ENCODE measurements at regions not wholly inside any gene's neighbourhood (a gene's known extent, or its start where the extent isn't known, plus 50 kb on each side); places are given as distances from the start of the nearest gene placed in this dataset.

DNA sequence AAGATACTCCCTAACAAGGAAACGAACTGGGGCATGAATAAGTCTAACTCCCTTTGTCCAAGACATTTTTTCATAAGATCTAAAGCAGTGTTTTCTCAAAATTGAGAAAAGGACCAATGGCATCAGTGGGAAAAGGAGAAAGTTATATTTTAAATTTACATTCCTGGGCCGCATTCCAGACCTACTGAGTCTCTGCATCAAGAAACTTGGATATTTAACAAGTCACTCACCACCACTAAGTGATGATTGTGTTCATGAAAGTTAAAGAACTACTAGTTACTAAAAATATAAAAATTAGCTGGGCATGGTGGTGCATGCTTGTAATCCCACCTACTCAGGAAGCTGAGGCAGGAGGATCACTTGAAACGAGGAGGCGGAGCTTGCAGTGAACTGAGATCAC lies 149.6 kb upstream of the MEOX2 start:
- no peaks in the 10 kb centered on the region for H3K27me3 ChIP-seq (ENCODE audit: control insufficient read depth in 2 of 2, insufficient read depth in 2 of 2, low read length in 2 of 2)
- no peak overlapping the region for H3K9ac ChIP-seq (ENCODE audit: low read depth in 1 of 2, low read length in 2 of 2)
- no peak overlapping the region for H3K4me3 ChIP-seq (ENCODE audit: low read length in 2 of 2)
- no peaks in the 10 kb centered on the region for H3K4me1 ChIP-seq (ENCODE audit: control insufficient read depth in 2 of 2, insufficient read depth in 2 of 2, low read length in 2 of 2)
- H3K36me3 ChIP-seq (ENCODE audit: control insufficient read depth in 2 of 2, insufficient read depth in 2 of 2, low read length in 2 of 2), result no peaks in the 10 kb centered on the region
- no peaks in the 10 kb centered on the region for H3K9me3 ChIP-seq (ENCODE audit: control insufficient read depth in 2 of 2, low read length in 2 of 2)
- H3K27ac ChIP-seq (ENCODE audit: low read depth in 2 of 2, low read length in 2 of 2), result no peak overlapping the region

DNA sequence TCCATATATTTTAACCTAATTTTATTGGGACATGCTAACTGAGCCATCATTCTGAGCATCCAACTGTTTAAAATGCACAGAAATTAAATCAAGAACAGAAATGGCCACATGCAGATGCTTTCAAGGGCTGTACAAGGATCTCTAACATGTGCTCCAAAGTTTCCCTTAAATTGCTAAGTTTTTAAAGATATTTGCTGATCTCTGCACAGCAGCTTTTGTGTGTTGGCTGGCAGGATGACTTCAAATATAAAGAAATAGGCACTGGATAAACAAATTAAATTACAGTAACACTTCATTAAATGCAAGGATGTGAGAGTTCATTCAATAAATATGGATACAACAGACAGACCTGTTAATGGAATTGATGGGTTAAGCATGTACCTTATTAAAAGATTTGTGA lies 148.0 kb upstream of the MEOX2 start:
- H3K4me1 ChIP-seq (ENCODE audit: control insufficient read depth in 2 of 2, insufficient read depth in 2 of 2, low read length in 2 of 2), result no peaks in the 10 kb centered on the region
- no peaks in the 10 kb centered on the region for H3K27me3 ChIP-seq (ENCODE audit: control insufficient read depth in 2 of 2, insufficient read depth in 2 of 2, low read length in 2 of 2)
- H3K4me3 ChIP-seq (ENCODE audit: low read length in 2 of 2), result no peak overlapping the region
- no peak overlapping the region for H3K27ac ChIP-seq (ENCODE audit: low read depth in 2 of 2, low read length in 2 of 2)
- H3K36me3 ChIP-seq (ENCODE audit: control insufficient read depth in 2 of 2, insufficient read depth in 2 of 2, low read length in 2 of 2), result no peaks in the 10 kb centered on the region
- no peaks in the 10 kb centered on the region for H3K9me3 ChIP-seq (ENCODE audit: control insufficient read depth in 2 of 2, low read length in 2 of 2)
- H3K9ac ChIP-seq (ENCODE audit: low read depth in 1 of 2, low read length in 2 of 2), result no peak overlapping the region

DNA sequence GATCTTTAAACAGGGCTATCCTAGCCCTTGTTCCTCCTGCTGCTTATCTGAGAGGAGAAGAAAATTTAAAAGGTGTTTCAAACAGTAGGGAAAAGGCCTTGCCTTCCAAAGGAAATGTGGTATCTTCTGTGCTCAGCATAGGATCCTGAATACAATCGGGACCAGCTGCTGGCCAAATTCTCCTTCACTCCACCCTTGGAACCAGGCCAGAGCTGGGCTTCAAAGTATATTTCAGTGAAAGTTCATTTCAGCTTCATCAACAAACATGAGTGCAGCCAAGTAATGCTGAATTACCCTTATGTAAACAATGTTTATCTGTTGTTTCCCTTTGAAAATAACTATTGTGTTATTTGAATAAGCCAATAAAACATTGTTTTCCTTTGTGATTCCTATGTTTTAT lies 146.5 kb upstream of the MEOX2 start:
- H3K27me3 ChIP-seq (ENCODE audit: control insufficient read depth in 2 of 2, insufficient read depth in 2 of 2, low read length in 2 of 2), result no peaks in the 10 kb centered on the region
- H3K4me1 ChIP-seq (ENCODE audit: control insufficient read depth in 2 of 2, insufficient read depth in 2 of 2, low read length in 2 of 2), result no peaks in the 10 kb centered on the region
- no peak overlapping the region for H3K27ac ChIP-seq (ENCODE audit: low read depth in 2 of 2, low read length in 2 of 2)
- no peak overlapping the region for H3K9ac ChIP-seq (ENCODE audit: low read depth in 1 of 2, low read length in 2 of 2)
- no peak overlapping the region for H3K4me3 ChIP-seq (ENCODE audit: low read length in 2 of 2)
- H3K36me3 ChIP-seq (ENCODE audit: control insufficient read depth in 2 of 2, insufficient read depth in 2 of 2, low read length in 2 of 2), result no peaks in the 10 kb centered on the region
- no peaks in the 10 kb centered on the region for H3K9me3 ChIP-seq (ENCODE audit: control insufficient read depth in 2 of 2, low read length in 2 of 2)

DNA sequence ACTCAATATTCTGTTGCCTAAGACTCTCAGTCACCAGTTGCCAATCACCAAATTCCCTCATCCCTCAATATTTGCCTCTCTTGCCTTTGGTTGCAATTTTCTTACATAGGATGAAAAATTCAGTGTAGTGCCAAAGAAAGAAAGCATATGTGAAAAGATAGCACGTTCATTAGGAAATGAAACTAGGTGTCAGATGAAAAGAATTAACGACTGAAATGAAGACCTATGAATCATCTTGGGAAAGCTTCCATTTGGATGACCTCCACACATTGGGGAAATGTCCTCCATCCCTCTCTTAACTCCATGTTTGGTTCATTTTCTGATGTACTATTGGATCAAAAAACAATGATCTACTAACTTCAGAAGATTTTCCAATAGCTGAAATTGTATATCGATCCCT lies 145.1 kb upstream of the MEOX2 start:
- no peaks in the 10 kb centered on the region for H3K4me1 ChIP-seq (ENCODE audit: control insufficient read depth in 2 of 2, insufficient read depth in 2 of 2, low read length in 2 of 2)
- H3K4me3 ChIP-seq (ENCODE audit: low read length in 2 of 2), result no peak overlapping the region
- no peak overlapping the region for H3K9ac ChIP-seq (ENCODE audit: low read depth in 1 of 2, low read length in 2 of 2)
- no peaks in the 10 kb centered on the region for H3K27me3 ChIP-seq (ENCODE audit: control insufficient read depth in 2 of 2, insufficient read depth in 2 of 2, low read length in 2 of 2)
- H3K27ac ChIP-seq (ENCODE audit: low read depth in 2 of 2, low read length in 2 of 2), result no peak overlapping the region
- no peaks in the 10 kb centered on the region for H3K36me3 ChIP-seq (ENCODE audit: control insufficient read depth in 2 of 2, insufficient read depth in 2 of 2, low read length in 2 of 2)
- H3K9me3 ChIP-seq (ENCODE audit: control insufficient read depth in 2 of 2, low read length in 2 of 2), result no peaks in the 10 kb centered on the region

DNA sequence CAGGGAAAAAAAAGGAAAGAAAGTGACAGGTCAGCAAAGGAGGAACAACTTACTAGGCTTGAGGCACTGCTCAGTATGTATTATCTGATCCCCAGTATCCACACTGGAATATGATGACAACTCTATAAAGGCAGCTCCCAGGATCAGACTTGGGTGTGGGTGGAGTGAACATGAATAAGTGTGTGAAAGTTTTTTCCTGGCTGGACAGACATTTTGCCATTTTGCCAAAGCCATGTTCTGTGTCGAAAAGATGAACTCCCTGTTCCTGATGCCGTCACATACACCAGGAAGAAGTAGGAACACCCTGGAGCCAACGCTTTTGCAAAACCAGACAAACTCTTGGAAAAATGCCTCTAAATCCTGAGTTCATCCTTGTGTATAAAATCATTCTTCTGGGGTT lies 143.2 kb upstream of the MEOX2 start:
- no peak overlapping the region for H3K27ac ChIP-seq (ENCODE audit: low read depth in 2 of 2, low read length in 2 of 2)
- H3K4me1 ChIP-seq (ENCODE audit: control insufficient read depth in 2 of 2, insufficient read depth in 2 of 2, low read length in 2 of 2), result no peaks in the 10 kb centered on the region
- H3K9ac ChIP-seq (ENCODE audit: low read depth in 1 of 2, low read length in 2 of 2), result no peak overlapping the region
- no peaks in the 10 kb centered on the region for H3K9me3 ChIP-seq (ENCODE audit: control insufficient read depth in 2 of 2, low read length in 2 of 2)
- H3K36me3 ChIP-seq (ENCODE audit: control insufficient read depth in 2 of 2, insufficient read depth in 2 of 2, low read length in 2 of 2), result no peaks in the 10 kb centered on the region
- no peaks in the 10 kb centered on the region for H3K27me3 ChIP-seq (ENCODE audit: control insufficient read depth in 2 of 2, insufficient read depth in 2 of 2, low read length in 2 of 2)
- H3K4me3 ChIP-seq (ENCODE audit: low read length in 2 of 2), result no peak overlapping the region

DNA sequence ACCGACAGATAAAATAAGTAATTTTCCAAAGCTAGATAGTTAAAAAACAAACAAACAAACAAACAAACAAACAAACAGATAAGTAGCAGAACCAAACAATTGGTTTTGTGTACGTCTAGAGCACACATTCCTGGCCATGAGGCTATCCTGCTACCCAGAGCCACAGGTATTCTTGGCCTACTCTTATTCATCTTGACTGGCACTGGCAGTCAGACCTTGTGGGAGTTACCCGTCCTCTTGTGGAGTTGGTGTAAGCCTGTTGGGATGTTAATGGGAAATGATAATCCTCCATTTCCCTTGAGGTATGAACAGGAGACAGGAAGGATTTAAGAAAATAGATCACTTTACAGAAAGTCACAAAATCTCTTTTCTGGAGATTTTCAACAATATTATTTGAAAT lies 142.4 kb upstream of the MEOX2 start:
- H3K9me3 ChIP-seq (ENCODE audit: control insufficient read depth in 2 of 2, low read length in 2 of 2), result no peaks in the 10 kb centered on the region
- H3K27ac ChIP-seq (ENCODE audit: low read depth in 2 of 2, low read length in 2 of 2), result no peak overlapping the region
- no peak overlapping the region for H3K4me3 ChIP-seq (ENCODE audit: low read length in 2 of 2)
- no peaks in the 10 kb centered on the region for H3K27me3 ChIP-seq (ENCODE audit: control insufficient read depth in 2 of 2, insufficient read depth in 2 of 2, low read length in 2 of 2)
- H3K4me1 ChIP-seq (ENCODE audit: control insufficient read depth in 2 of 2, insufficient read depth in 2 of 2, low read length in 2 of 2), result no peaks in the 10 kb centered on the region
- H3K36me3 ChIP-seq (ENCODE audit: control insufficient read depth in 2 of 2, insufficient read depth in 2 of 2, low read length in 2 of 2), result no peaks in the 10 kb centered on the region
- H3K9ac ChIP-seq (ENCODE audit: low read depth in 1 of 2, low read length in 2 of 2), result no peak overlapping the region

DNA sequence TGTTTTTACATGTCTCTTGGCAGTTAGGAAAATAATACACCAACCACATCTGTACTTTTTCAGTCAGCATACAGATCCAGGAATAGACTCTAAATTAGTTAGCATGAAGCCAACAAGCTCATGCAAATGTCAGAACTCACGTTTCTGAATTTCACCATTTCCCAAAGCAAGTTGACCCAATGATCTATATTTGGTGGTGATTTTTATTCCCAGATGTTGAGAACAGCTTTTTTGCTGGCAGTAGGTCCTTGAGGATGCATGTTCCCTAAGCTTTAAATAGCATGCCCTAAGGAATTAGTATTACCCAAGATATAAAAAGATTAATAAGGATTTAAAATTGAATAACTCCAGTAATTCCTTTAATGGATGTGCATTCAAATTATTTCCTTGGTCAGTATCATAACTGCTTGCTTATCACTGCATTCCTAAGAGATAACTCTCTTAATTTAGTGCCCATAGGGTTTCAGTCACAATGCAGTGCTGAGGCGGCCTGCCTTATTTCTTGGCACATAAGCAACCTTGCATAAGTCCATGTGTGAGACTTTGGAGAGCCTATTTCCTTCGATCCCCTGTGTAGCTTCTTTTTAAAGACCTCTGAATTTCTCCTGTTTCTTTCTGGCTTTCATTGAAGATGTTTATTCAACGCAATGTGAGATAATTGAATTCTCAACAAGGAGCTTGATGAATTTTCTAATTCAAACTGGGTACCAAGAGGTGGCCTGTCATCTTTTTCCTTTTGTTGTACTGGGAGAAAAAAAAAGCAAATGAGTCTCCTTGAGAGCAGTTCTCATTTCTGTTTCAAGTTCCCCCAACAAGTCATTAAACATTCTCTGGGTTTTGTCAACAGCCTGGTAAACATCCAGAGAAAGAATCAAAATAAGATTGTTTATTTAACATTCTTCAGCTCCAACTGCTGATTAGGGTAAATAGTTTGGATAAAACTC lies 135.3 kb upstream of the MEOX2 start:
- no peak overlapping the region for H3K4me3 ChIP-seq (ENCODE audit: low read length in 2 of 2)

DNA sequence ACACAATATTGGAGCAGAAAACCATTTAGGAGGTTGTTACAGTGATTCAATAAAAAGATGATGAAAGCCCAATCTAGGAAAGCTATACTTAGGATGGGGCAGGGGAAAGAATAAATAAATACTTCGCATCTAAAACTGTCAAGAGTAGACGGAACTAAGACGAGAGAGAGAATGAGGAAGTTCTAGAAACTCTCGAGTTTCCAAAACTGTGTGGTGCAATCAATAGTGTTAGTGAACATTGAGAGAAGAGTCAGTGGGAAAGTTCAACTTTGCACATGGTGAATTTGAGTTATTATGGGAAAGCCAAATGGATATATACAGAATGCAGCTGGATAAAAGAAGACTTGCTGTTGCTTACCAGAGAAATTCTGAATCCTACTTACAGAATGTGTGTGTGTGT lies 133.8 kb upstream of the MEOX2 start:
- Histone ChIP-seq H3K27ac (ENCODE audit: low read depth in 2 of 2, low read length in 2 of 2) (no peak overlapping the region), H3K4me1 (ENCODE audit: control insufficient read depth in 2 of 2, insufficient read depth in 2 of 2, low read length in 2 of 2) (no peaks in the 10 kb centered on the region), H3K9me3 (ENCODE audit: control insufficient read depth in 2 of 2, low read length in 2 of 2) (no peaks in the 10 kb centered on the region), H3K36me3 (ENCODE audit: control insufficient read depth in 2 of 2, insufficient read depth in 2 of 2, low read length in 2 of 2) (no peaks in the 10 kb centered on the region), H3K9ac (ENCODE audit: low read depth in 1 of 2, low read length in 2 of 2) (no peak overlapping the region), H3K4me3 (ENCODE audit: low read length in 2 of 2) (no peak overlapping the region), H3K27me3 (ENCODE audit: control insufficient read depth in 2 of 2, insufficient read depth in 2 of 2, low read length in 2 of 2) (no peaks in the 10 kb centered on the region)

More for the DNA sequence above, 135.3 kb upstream of the MEOX2 start:
- Histone ChIP-seq H3K9me3 (ENCODE audit: control insufficient read depth in 2 of 2, low read length in 2 of 2) (no peaks in the 10 kb centered on the region), H3K4me1 (ENCODE audit: control insufficient read depth in 2 of 2, insufficient read depth in 2 of 2, low read length in 2 of 2) (no peaks in the 10 kb centered on the region), H3K27me3 (ENCODE audit: control insufficient read depth in 2 of 2, insufficient read depth in 2 of 2, low read length in 2 of 2) (no peaks in the 10 kb centered on the region), H3K36me3 (ENCODE audit: control insufficient read depth in 2 of 2, insufficient read depth in 2 of 2, low read length in 2 of 2) (no peaks in the 10 kb centered on the region), H3K9ac (ENCODE audit: low read depth in 1 of 2, low read length in 2 of 2) (no peak overlapping the region), H3K27ac (ENCODE audit: low read depth in 2 of 2, low read length in 2 of 2) (no peak overlapping the region)

DNA sequence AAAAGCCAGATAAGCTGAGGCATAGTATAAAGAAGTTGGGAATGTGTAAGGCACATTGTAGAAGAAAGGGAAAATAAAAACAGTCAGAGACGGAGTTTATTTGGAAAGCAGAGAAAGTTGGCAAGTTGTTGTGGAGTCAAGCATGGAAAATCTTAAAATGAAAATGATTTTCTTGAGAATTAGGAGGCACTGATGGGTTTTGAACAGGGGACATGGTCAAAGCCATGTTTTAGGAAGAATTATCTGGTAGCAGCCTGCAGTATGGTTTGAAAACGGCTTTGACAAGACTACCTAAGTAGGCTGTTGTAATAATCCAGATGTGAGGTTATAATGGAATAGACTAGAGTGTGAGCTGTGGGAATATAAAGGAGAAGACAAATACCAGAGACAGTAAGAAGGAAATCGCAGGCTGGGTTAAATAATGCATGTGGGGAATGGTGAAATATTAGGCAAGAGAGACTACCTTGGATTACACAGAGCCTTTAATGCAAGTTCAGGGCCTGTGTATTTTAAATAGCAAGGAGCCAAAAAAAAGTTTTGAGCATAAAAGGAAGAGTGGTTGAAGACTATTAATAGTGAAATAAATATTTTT lies 130.4 kb upstream of the MEOX2 start:
- H3K27me3 ChIP-seq (ENCODE audit: control insufficient read depth in 2 of 2, insufficient read depth in 2 of 2, low read length in 2 of 2), result no peaks in the 10 kb centered on the region
- no peaks in the 10 kb centered on the region for H3K9me3 ChIP-seq (ENCODE audit: control insufficient read depth in 2 of 2, low read length in 2 of 2)
- no peak overlapping the region for H3K9ac ChIP-seq (ENCODE audit: low read depth in 1 of 2, low read length in 2 of 2)
- no peak overlapping the region for H3K4me3 ChIP-seq (ENCODE audit: low read length in 2 of 2)
- H3K36me3 ChIP-seq (ENCODE audit: control insufficient read depth in 2 of 2, insufficient read depth in 2 of 2, low read length in 2 of 2), result no peaks in the 10 kb centered on the region
- H3K27ac ChIP-seq (ENCODE audit: low read depth in 2 of 2, low read length in 2 of 2), result no peak overlapping the region
- no peaks in the 10 kb centered on the region for H3K4me1 ChIP-seq (ENCODE audit: control insufficient read depth in 2 of 2, insufficient read depth in 2 of 2, low read length in 2 of 2)

DNA sequence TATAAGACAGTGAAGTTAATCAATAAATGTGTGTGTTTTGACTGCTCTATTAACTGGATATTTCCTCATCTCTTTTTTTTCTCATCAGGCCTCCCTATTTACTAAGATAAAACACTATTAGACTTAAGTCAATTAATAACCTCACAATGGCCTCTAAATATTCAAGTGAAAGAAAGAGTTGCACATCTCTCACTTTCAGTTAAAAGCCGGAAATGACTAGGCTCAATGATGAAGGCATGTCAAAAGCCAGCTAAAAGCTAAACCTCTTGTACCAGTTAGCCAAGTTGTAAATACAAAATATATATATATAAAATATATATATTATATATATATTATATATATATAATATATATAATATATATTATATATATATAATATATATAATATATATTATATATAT lies 127.0 kb upstream of the MEOX2 start:
- Histone ChIP-seq H3K36me3 (ENCODE audit: control insufficient read depth in 2 of 2, insufficient read depth in 2 of 2, low read length in 2 of 2) (no peaks in the 10 kb centered on the region), H3K27ac (ENCODE audit: low read depth in 2 of 2, low read length in 2 of 2) (no peak overlapping the region), H3K9me3 (ENCODE audit: control insufficient read depth in 2 of 2, low read length in 2 of 2) (no peaks in the 10 kb centered on the region), H3K27me3 (ENCODE audit: control insufficient read depth in 2 of 2, insufficient read depth in 2 of 2, low read length in 2 of 2) (no peaks in the 10 kb centered on the region), H3K9ac (ENCODE audit: low read depth in 1 of 2, low read length in 2 of 2) (no peak overlapping the region), H3K4me3 (ENCODE audit: low read length in 2 of 2) (no peak overlapping the region), H3K4me1 (ENCODE audit: control insufficient read depth in 2 of 2, insufficient read depth in 2 of 2, low read length in 2 of 2) (no peaks in the 10 kb centered on the region)
